GM19372 (cell line): ENCODE measurements at regions not wholly inside any gene's neighbourhood (a gene's known extent, or its start where the extent isn't known, plus 50 kb on each side); places are given as distances from the start of the nearest gene placed in this dataset.
"Not testable (repeated sequence)": the region's sequence is repeated elsewhere in the genome, so short reads cannot be mapped to it uniquely, and the experiment has no call there.

ENCODE experiments used
- ATAC-seq: cut with Tn5 transposase; IDR thresholded peaks from one replicate; pipeline ENCODE4 v1.9.1; 2021; ENCODE audit warnings: mild to moderate bottlenecking, low read depth, moderate library complexity; ENCODE audit not compliant: unreplicated experiment

GRCh38 chr1:61581251-61581650 is 143.7 kb downstream of the TM2D1 start:
- ATAC-seq = no peak

DNA sequence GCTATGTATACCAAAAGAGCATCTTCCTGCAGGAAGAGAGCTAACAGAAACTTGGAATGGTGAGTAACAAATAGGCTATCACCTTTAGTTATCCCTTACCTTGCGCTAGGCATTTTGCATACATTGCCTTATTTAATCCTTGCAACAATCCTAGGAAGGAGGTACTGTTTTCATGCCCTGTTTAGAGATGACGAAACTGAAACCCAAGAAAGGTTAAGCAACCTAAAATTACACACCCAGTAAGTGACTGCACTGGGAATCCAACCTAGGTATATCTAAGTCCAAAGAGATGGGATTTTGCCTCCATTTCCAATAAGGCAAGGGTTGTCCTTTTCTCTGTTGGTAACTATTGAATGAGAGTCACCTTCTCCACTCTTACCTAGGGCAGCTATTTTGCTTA is 144.5 kb downstream of the TM2D1 start:
- ATAC-seq = no peak

DNA sequence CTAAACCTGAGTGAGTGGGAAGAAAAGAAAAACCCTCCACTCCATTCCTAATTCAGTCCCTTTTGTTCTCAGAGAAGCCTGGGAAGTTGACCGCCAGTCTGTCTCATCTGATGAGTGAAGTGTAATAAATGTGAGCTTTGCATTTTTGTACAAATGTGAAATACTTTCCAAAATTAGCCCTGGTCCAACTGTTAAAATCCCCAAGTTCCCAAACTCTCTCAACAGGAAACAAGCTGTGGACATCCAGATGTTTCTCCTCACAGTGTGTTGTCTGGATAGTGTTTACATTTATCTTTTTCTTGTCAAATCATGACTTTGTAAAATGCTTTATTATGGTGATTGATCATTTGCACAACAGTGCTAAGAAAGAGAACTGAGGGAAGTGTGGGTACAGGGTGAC is 145.1 kb downstream of the TM2D1 start:
- ATAC-seq = no peak

- no peak for ATAC-seq
Measured at GRCh38 chr1:61572046-61572445, 152.9 kb downstream of the TM2D1 start.

- ATAC-seq = no peak
Measured at GRCh38 chr1:61570191-61570590, 154.8 kb downstream of the TM2D1 start.

- ATAC-seq = no peak
Measured at GRCh38 chr1:61569303-61569621, 155.7 kb downstream of the TM2D1 start.

GRCh38 chr1:61568460-61569302 is 156.3 kb downstream of the TM2D1 start:
- no peak for ATAC-seq

DNA sequence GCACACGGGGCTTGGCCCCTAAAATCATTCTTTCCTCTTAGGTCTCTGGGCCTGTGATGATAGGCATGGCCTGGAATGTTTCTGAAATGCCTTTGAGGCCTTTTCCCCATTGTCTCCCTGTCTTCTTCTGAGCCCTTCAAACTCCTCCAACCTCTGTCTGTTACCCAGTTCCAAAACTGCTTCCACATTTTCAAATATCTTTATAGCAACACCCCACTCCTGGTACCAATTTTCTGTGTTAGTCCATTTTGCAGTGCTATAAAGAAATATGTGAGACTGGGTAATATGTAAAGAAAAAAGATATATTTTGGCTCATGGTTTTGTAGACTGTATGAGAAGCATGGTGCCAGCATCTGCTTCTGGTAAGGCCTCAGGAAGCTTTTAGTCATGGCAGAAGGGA is 158.8 kb downstream of the TM2D1 start:
- no peak for ATAC-seq

- no peak for ATAC-seq
Measured at GRCh38 chr1:61563611-61564010, 161.3 kb downstream of the TM2D1 start.

DNA sequence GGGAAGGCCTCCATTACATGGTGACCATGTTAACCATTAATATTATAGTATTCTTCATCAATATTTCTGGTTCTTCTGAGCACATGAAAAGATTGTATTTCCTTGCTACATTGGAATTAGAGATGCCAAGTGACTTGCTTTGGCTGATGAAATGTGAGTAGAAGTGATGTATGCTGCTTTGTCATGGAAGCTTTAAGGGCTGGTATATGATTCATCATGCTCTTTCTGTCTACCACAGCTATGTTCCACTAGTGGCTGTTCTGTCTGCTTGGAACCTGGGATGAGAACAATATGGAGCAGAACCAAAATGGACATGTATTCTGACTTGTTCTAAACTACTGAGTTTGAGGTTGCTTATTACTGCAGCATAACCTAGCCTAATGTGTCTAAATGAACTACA is 163.3 kb downstream of the TM2D1 start:
- no peak for ATAC-seq

GRCh38 chr1:61560385-61560784 is 164.6 kb downstream of the TM2D1 start:
- no peak for ATAC-seq

GRCh38 chr1:61556631-61557030 is 168.3 kb downstream of the TM2D1 start:
- no peak for ATAC-seq

GRCh38 chr1:61552630-61553305 is 172.2 kb downstream of the TM2D1 start:
- no peak for ATAC-seq

DNA sequence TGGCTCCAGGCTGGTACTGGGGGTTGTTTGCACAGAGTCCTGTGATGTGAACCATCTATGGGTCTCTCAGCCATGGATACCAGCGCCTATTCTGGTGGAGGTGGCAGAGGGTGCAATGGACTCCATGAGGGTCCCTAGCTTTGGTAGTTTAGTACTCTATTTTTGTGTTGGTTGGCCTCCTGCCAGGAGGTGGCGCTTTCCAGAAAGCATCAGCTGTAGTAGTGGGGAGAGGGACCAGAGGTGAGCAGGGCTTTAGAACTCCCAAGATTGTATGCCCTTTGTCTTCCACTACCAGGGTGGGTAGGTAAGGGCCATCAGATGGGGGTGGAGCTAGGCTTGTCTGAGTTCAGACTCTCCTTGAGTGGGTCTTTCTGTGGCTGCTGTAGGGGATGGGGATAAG is 177.6 kb downstream of the TM2D1 start:
- ATAC-seq = not testable (repeated sequence)

DNA sequence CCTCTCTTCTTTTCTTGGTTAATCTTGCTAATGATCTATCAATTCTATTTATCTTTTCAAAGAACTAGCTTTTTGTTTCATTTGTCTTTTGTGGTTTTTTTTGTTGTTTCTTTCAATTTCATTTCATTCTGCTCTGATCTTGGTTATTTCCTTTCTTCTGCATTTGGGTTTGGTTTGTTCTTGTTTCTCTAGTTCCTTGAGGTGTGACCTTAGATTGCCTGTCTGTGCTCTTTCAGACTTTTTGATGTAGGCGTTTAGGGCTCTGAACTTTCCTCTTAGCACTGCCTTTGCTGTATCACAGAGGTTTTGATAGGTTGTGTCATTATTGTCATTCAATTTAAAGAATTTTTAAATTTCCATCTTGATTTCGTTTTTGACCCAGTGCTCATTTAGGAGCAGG is 180.1 kb downstream of the TM2D1 start:
- ATAC-seq = not testable (repeated sequence)

DNA sequence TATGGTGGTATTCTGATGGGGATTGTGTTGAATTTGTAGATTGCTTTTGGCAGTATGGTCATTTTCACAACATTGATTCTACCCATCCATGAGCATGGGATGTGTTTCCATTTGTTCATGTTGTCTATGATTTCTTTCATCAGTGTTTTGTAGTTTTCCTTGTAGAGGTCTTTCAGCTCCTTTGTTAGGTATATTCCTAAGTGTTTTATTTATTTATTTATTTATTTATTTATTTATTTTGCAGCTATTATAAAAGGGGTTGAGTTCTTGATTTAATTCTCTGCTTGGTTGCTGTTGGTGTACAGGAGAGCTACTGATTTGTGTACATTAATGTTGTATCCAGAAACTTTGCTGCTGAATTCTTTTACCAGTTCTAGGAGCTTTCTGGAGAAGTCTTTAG is 181.4 kb downstream of the TM2D1 start:
- ATAC-seq = not testable (repeated sequence)

DNA sequence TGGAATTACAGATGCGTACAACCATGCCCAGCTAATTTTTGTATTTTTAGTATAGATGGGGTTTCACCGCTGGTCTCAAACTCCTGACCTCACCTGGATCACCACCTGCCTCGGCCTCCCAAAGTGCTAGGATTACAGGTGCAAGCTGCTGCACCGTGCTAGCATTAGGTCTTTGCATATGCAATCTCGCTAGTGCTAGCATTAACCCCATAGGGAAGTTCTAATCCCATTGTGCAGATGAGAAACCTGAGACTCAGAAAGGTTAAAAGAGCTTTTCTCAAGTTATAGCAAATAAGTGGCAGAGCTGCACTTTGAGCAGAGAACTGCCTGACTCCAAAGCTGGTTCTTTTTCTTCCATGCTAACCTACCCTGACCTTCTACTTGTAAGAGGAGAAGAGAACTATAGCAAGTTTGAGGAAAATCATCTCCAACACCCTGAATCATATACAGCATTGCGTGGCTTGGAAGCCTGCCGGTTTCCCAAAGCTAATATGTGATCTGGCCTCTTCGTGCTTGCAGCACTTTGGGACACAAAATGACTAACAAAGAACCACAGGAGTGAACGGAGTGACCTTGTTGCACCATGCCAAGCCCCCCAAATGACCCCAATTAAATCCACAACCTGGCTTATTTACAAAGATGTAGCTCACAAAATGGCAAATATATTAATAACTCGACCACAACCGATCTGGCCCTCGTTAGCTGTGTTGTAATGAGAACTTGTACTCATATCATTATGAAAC is 185.1 kb downstream of the TM2D1 start:
- no peak for ATAC-seq

DNA sequence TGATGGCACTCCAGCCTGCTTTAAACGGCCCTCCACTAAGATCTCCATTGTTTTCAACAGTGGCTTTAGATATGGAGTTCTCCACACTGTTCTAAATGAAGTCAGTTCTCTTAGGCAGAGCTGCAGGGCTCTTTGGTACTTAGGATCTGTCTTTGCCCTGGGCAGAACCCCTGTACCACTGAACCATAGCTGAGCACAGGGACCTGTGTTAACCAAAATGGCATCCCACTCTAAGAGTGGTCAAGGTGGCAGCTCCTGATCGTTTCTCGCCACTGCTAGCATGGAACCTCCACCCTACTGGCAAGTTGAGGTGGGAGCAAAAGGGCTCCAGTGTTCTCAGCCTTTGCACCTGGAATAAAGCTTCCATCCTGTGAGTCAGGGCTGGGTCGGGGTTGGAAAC is 186.7 kb downstream of the TM2D1 start:
- no peak for ATAC-seq

- no peak for ATAC-seq
Measured at GRCh38 chr1:61536174-61537108, 188.5 kb downstream of the TM2D1 start.

DNA sequence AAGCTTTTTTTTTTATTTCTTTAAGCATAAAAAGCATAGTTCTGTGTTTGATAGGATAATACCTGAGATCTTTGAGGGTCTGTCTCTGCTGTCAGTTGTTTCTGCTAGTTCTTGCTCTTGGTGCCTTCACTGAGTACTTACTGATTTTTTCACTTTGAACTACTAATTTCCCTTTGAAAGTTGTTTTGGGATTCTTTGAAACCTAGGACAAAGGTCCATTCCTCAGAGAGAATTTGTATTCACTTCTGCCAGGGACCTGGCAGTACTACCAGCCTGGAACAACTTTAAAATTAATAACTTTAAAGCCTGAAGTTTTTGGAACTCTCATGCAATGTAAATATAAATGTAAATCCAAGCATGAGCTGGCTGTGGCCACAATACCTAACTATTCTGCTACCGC is 190.1 kb downstream of the TM2D1 start:
- ATAC-seq = no peak
